Peyer's patch (tissue), 4 donors: ENCODE measurements at regions not wholly inside any gene's neighbourhood (a gene's known extent, or its start where the extent isn't known, plus 50 kb on each side); places are given as distances from the start of the nearest gene placed in this dataset.

Experiments used
- CTCF ChIP-seq, 6 experiments: fragments of 450-650 bp in 4 of 6; fragments of 200-600 bp in 2 of 6; sonication (generic) in 1 of 6; IDR thresholded peaks; one replicate each; pipeline ENCODE4 v1.5.1; 2017 to 2019; ENCODE audit warnings: antibody characterized with exemption in 6 of 6, mild to moderate bottlenecking in 3 of 6, moderate library complexity in 1 of 6
- POLR2A ChIP-seq, 2 donors: fragments of 450-650 bp; IDR thresholded peaks; one replicate each; pipeline ENCODE4 v1.5.1; 2017; ENCODE audit warnings: antibody characterized with exemption in 2 of 2, mild to moderate bottlenecking in 2 of 2, moderate library complexity in 2 of 2

- TF ChIP-seq CTCF (IDR thresholded peaks at IDR 0.05) (no peak), POLR2A (IDR thresholded peaks at IDR 0.05) (no peak)
Observed at GRCh38 chr4:26175905-26176470, 144.8 kb upstream of the RBPJ start.
